Right lobe of liver (tissue), 4 donors: ENCODE measurements at regions not wholly inside any gene's neighbourhood (a gene's known extent, or its start where the extent isn't known, plus 50 kb on each side); places are given as distances from the start of the nearest gene placed in this dataset.

Experiments
- CTCF ChIP-seq, 4 donors: fragments of 200-600 bp in 3 of 4; fragments of 450-650 bp in 1 of 4; IDR thresholded peaks; one replicate each; pipeline versions ENCODE4 v1.5.1 to v1.8.0; 2016 to 2022; ENCODE audit warnings: antibody characterized with exemption in 4 of 4, mild to moderate bottlenecking in 2 of 4
- POLR2A ChIP-seq: fragments of 450-650 bp; IDR thresholded peaks from one replicate; pipeline ENCODE4 v1.6.1; 2017; ENCODE audit warnings: antibody characterized with exemption, mild to moderate bottlenecking
- donor health status: DM: no; HTN: no; CAD: no.
- donor health status: DM: no; HTN: no; CAD: no.
- donor health status: DM: no; HTN: yes; CAD: no.

- TF ChIP-seq POLR2A (no peak), CTCF (IDR thresholded peaks at IDR 0.05) (no peak)
These were observed 201.0 kb downstream of the FGF9 start for GRCh38 chr13:21871919-21872318.
